ENCODE measurements at regions not wholly inside any gene's neighbourhood (a gene's known extent, or its start where the extent isn't known, plus 50 kb on each side); places are given as distances from the start of the nearest gene placed in this dataset.

DNA sequence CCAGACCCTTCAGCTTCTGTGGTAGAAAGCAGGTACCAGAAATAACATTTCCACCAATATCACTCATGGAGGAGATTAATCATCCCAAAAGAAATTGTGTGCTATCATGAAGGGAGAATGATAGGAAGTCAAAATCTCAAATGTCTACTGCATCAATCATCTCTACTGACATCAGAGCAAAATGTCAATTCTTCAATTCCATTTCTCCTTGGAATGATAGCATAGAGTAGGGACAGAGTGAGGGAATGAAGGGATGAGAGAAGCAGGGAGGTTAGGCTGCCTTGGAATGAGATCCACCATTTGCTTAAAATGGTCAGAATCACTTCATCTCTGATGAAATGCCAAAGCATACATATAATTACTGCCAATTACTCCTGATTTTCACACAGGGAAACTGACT, 371.8 kb upstream of the ACVR2A start:
- TF ChIP-seq, protein P1, sequence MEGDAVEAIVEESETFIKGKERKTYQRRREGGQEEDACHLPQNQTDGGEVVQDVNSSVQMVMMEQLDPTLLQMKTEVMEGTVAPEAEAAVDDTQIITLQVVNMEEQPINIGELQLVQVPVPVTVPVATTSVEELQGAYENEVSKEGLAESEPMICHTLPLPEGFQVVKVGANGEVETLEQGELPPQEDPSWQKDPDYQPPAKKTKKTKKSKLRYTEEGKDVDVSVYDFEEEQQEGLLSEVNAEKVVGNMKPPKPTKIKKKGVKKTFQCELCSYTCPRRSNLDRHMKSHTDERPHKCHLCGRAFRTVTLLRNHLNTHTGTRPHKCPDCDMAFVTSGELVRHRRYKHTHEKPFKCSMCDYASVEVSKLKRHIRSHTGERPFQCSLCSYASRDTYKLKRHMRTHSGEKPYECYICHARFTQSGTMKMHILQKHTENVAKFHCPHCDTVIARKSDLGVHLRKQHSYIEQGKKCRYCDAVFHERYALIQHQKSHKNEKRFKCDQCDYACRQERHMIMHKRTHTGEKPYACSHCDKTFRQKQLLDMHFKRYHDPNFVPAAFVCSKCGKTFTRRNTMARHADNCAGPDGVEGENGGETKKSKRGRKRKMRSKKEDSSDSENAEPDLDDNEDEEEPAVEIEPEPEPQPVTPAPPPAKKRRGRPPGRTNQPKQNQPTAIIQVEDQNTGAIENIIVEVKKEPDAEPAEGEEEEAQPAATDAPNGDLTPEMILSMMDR (IDR thresholded peaks at IDR 0.05) = no peak
- TF ChIP-seq POLR2A (IDR thresholded peaks at IDR 0.05) = no peak
